Prostate gland (tissue), 2 donors: ENCODE measurements at regions not wholly inside any gene's neighbourhood (a gene's known extent, or its start where the extent isn't known, plus 50 kb on each side); places are given as distances from the start of the nearest gene placed in this dataset.

Experiments
- DNase-seq: peaks from one replicate; pipeline ENCODE4 v3.0.0-alpha.2; 2019; ENCODE audit warnings: low spot score
- H3K27ac ChIP-seq, 2 donors: fragments of 200-600 bp; sonication (generic); 2 replicates each; pipeline ENCODE4 v1.5.1; 2017 to 2019
- H3K27me3 ChIP-seq: fragments of 200-600 bp; sonication (generic); replicated peaks from 2 replicates; pipeline ENCODE4 v1.5.1; 2019; ENCODE audit not compliant: insufficient read depth
- H3K36me3 ChIP-seq, 2 donors: fragments of 200-600 bp; sonication (generic); 1 replicate in 1 of 2; 2 replicates in 1 of 2; pipeline versions ENCODE4 v1.5.1 to v1.8.1; 2017 to 2019
- H3K4me1 ChIP-seq: fragments of 200-600 bp; sonication (generic); replicated peaks from 2 replicates; pipeline ENCODE4 v1.5.1; 2019
- H3K4me3 ChIP-seq, 2 donors: fragments of 200-600 bp; sonication (generic); 2 replicates each; pipeline ENCODE4 v1.5.1; 2017 to 2019
- H3K9me3 ChIP-seq: fragments of 200-600 bp; sonication (generic); 2 replicates; pipeline ENCODE4 v1.5.1; 2017
- POLR2A ChIP-seq: fragments of 450-650 bp; IDR thresholded peaks from one replicate; pipeline ENCODE4 v1.6.1; 2016; ENCODE audit warnings: antibody characterized with exemption, mild to moderate bottlenecking
- POLR2AphosphoS5 ChIP-seq: sonication (generic); formaldehyde crosslinking; IDR thresholded peaks from one replicate; pipeline ENCODE4 v1.6.1; 2017; ENCODE audit warnings: antibody characterized with exemption
- WGBS: methylation state at CpG from one replicate; pipeline ENCODE4 v1.1.5; 2018; 5-methylcytosine and 5-hydroxymethylcytosine counted together
- intact Hi-C: fragments of 100-400 bp; cut with DNase I; formaldehyde crosslinking; loops from one replicate; pipeline ENCODE4 v1.14.2; 2022
- TF ChIP-seq, protein P1 (sequence below), 4 experiments: fragments of 200-600 bp in 2 of 4; fragments of 450-650 bp in 2 of 4; sonication (generic) in 2 of 4; IDR thresholded peaks; 1 replicate in 3 of 4; 2 replicates in 1 of 4; pipeline ENCODE4 v1.5.1; 2016 to 2019; ENCODE audit warnings: antibody characterized with exemption in 4 of 4, mild to moderate bottlenecking in 2 of 4, moderate library complexity in 2 of 4

DNA sequence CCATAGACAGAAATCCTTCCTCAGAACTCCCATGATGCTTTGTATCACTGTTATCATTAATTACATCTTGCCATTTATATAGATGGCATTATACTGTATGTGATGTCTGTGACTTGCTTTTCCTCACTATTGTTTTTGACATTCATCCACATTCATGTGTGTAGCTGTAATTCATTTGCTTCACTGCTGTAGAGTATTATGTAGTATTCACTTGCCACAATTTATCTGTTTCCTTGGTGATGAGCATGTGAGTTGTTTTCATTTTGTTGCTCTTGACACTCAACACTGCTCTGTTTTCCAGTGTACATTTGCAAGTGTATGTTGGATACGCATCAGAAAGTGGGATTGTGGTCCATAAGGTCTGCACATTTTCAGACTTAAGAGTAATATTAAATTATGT lies 328.6 kb upstream of the C11orf87 start:
- TF ChIP-seq POLR2A (no peak), POLR2AphosphoS5 (no peak)
- TF ChIP-seq, protein P1, sequence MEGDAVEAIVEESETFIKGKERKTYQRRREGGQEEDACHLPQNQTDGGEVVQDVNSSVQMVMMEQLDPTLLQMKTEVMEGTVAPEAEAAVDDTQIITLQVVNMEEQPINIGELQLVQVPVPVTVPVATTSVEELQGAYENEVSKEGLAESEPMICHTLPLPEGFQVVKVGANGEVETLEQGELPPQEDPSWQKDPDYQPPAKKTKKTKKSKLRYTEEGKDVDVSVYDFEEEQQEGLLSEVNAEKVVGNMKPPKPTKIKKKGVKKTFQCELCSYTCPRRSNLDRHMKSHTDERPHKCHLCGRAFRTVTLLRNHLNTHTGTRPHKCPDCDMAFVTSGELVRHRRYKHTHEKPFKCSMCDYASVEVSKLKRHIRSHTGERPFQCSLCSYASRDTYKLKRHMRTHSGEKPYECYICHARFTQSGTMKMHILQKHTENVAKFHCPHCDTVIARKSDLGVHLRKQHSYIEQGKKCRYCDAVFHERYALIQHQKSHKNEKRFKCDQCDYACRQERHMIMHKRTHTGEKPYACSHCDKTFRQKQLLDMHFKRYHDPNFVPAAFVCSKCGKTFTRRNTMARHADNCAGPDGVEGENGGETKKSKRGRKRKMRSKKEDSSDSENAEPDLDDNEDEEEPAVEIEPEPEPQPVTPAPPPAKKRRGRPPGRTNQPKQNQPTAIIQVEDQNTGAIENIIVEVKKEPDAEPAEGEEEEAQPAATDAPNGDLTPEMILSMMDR (IDR thresholded peaks at IDR 0.05): no peak
- Histone ChIP-seq H3K27ac (no peak overlapping the region), H3K9me3 (no peaks in the 10 kb centered on the region), H3K4me1 (no peaks in the 10 kb centered on the region), H3K36me3 (no peaks in the 10 kb centered on the region), H3K4me3 (no peak overlapping the region), H3K27me3 (no peaks in the 10 kb centered on the region)
- WGBS: 97% methylated on average over 1 of the region's 1 CpG
- intact Hi-C loops: no loop called here
- no peak for DNase-seq

DNA sequence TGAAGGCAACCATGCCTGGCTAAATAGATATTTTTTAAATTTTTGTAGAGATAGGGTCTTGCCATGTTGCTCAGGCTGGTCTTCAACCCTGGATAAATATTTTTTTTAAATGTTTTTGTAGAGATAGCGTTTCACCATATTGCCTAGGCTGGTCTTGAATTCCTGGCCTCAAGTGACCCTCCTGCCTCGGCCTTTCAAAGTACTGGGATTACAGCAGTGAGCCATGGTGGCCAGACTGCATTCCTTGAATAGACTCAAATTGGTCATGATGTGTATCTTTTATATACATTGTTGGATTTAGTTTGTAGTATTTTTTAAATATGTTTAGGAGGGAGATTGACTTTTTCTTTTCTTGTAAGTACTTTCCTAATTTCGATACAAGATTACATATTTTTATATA lies 325.7 kb upstream of the C11orf87 start:
- Histone ChIP-seq H3K4me1 (no peaks in the 10 kb centered on the region), H3K36me3 (no peaks in the 10 kb centered on the region), H3K9me3 (no peaks in the 10 kb centered on the region), H3K4me3 (no peak overlapping the region), H3K27me3 (no peaks in the 10 kb centered on the region), H3K27ac (no peak overlapping the region)
- no peak for DNase-seq
- WGBS: 84% methylated on average over 3 of the region's 3 CpGs
- intact Hi-C loops: no loop called here
- TF ChIP-seq POLR2A (no peak), POLR2AphosphoS5 (no peak)
- TF ChIP-seq, protein P1 (IDR thresholded peaks at IDR 0.05): no peak

DNA sequence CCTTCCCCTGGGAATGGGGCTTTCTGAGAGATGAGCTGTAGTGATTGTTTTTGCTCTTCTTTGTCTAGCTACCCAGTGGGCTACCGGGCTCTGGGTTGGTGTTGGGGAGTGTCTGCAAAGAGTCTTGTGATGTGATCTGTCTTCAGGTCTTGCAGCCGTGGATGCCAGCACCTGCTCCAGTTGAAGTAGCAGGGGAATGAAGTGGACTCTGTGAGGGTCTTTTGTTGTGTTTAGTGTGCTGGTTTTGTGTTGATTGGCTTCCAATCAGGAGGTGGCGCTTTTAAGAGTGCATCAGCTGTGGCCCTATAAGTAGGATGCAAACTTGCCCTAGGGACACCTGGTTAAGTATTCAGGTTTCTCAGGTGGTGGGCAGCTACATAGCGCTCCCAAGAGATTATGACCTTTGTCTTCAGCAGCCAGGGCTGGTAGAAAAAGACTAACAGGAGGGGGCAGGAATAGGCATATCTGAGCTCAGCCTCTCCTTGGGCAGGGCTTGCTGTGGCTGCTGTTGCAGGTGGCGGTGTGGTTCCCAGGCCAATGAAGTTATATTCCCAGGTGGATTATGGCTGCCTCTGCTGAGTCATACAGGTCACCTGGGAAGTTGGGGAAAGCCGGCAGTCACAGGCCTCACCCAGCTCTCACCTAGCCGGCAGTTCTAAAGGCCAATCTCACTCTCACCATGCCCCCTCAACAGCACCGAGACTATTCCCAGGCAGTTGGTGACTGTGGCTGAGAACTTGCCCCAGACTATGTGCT lies 315.7 kb upstream of the C11orf87 start:
- H3K9me3 ChIP-seq: no peaks in the 10 kb centered on the region
- 90% methylated on average over 8 of the region's 8 CpGs for WGBS
- intact Hi-C loops: no loop called here
- no peak overlapping the region for H3K27ac ChIP-seq
- TF ChIP-seq, protein P1 (IDR thresholded peaks at IDR 0.05): no peak
- TF ChIP-seq POLR2AphosphoS5: no peak
- no peak for TF ChIP-seq POLR2A
- H3K36me3 ChIP-seq: no peaks in the 10 kb centered on the region
- DNase-seq: no peak
- no peak overlapping the region for H3K4me3 ChIP-seq
- no peaks in the 10 kb centered on the region for H3K27me3 ChIP-seq
- no peaks in the 10 kb centered on the region for H3K4me1 ChIP-seq

DNA sequence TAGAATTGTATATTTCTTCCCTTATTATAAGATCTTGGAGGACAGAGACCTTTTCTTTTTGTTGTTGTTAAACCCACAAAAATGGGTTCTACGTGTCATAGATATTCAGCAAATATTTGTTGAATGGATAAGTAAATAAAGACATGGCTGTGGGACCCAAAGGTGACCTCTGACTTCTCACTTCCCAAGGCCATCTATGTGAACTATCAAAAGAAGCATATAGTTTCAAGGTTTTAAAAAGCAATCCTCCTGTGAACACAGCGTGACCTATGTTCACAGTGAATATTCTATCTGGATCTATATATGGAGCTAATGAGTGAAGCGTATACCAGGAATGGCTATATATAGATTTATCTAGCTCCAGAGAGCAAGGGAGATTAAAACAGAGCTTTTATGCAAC lies 312.8 kb upstream of the C11orf87 start:
- H3K4me1 ChIP-seq: no peaks in the 10 kb centered on the region
- H3K9me3 ChIP-seq: no peaks in the 10 kb centered on the region
- WGBS: 56% methylated on average over 3 of the region's 3 CpGs
- intact Hi-C loops: no loop called here
- TF ChIP-seq, protein P1 (IDR thresholded peaks at IDR 0.05): no peak
- TF ChIP-seq POLR2AphosphoS5: no peak
- no peaks in the 10 kb centered on the region for H3K36me3 ChIP-seq
- no peak overlapping the region for H3K27ac ChIP-seq
- no peaks in the 10 kb centered on the region for H3K27me3 ChIP-seq
- no peak overlapping the region for H3K4me3 ChIP-seq
- DNase-seq: no peak

DNA sequence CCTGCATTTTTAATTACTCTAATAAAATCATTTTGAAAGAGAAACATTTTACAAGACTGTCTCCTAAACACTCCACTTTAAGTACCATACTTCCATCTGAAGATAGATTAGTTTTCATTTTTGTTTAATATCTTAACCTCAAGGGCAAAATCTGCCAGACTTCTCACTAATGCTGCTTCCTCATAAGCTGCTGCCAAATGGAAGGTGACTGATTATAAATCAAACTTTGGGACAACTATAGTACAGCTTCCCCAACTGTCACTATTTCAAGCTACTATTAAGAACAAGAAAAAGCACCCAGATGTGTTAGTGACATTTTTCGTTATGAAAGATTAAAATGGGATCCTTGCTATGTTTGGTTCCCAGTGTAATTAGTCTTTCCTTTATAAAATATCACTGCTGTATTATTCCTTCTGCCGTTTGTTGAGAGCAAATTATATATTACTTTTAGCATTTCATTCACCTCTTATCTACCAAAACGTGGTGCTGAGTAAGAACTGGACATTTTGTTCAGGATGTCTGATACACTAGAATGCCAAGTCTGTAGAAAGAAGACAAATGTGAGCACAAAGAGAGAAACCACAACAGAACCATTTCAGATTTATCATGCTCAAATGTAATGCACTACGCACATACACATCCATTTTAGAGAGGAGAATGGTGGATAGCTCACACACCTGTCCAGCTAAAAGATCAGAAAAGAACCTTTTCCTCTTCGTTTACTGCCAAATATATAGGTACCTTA lies 312.2 kb upstream of the C11orf87 start:
- H3K4me3 ChIP-seq: no peak overlapping the region
- intact Hi-C loops: no loop called here
- no peaks in the 10 kb centered on the region for H3K27me3 ChIP-seq
- WGBS: 53% methylated on average over 5 of the region's 5 CpGs
- H3K4me1 ChIP-seq: no peaks in the 10 kb centered on the region
- no peak overlapping the region for H3K27ac ChIP-seq
- H3K36me3 ChIP-seq: no peaks in the 10 kb centered on the region
- H3K9me3 ChIP-seq: no peaks in the 10 kb centered on the region
- DNase-seq: no peak
- TF ChIP-seq, protein P1 (IDR thresholded peaks at IDR 0.05): no peak
